ENCODE measurements at regions not wholly inside any gene's neighbourhood (a gene's known extent, or its start where the extent isn't known, plus 50 kb on each side); places are given as distances from the start of the nearest gene placed in this dataset.

GRCh38 chr21:22795091-22795490, 1796.9 kb downstream of the NCAM2 start:
- H3K4me3 ChIP-seq (ENCODE audit: low read depth, low read length), result no peak overlapping the region
- POLR2A ChIA-PET, result no interaction called here
- CTCF ChIA-PET, result no interaction called here
- H3K9me3 ChIP-seq (ENCODE audit: control insufficient read depth, insufficient read depth, low read length), result peaks cover 11% of the 10 kb centered on the region
- no peak for DNase-seq (ENCODE audit: low read depth, low spot score)
- no peaks in the 10 kb centered on the region for H3K27me3 ChIP-seq (ENCODE audit: control insufficient read depth, insufficient read depth, low read length)
- TF ChIP-seq, protein P1, sequence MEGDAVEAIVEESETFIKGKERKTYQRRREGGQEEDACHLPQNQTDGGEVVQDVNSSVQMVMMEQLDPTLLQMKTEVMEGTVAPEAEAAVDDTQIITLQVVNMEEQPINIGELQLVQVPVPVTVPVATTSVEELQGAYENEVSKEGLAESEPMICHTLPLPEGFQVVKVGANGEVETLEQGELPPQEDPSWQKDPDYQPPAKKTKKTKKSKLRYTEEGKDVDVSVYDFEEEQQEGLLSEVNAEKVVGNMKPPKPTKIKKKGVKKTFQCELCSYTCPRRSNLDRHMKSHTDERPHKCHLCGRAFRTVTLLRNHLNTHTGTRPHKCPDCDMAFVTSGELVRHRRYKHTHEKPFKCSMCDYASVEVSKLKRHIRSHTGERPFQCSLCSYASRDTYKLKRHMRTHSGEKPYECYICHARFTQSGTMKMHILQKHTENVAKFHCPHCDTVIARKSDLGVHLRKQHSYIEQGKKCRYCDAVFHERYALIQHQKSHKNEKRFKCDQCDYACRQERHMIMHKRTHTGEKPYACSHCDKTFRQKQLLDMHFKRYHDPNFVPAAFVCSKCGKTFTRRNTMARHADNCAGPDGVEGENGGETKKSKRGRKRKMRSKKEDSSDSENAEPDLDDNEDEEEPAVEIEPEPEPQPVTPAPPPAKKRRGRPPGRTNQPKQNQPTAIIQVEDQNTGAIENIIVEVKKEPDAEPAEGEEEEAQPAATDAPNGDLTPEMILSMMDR (IDR thresholded peaks at IDR 0.05; ENCODE audit: low read depth, low read length), result no peak
- no peak overlapping the region for H3K27ac ChIP-seq (ENCODE audit: low read depth, low read length)

GRCh38 chr21:22795644-22796043, 1797.4 kb downstream of the NCAM2 start:
- ChIA-PET CTCF (no interaction called here), POLR2A (no interaction called here)
- Histone ChIP-seq H3K4me3 (ENCODE audit: low read depth, low read length) (no peak overlapping the region), H3K9me3 (ENCODE audit: control insufficient read depth, insufficient read depth, low read length) (peaks cover 11% of the 10 kb centered on the region), H3K27me3 (ENCODE audit: control insufficient read depth, insufficient read depth, low read length) (no peaks in the 10 kb centered on the region), H3K27ac (ENCODE audit: low read depth, low read length) (no peak overlapping the region)
- TF ChIP-seq, protein P1 (IDR thresholded peaks at IDR 0.05; ENCODE audit: low read depth, low read length), result no peak
- DNase-seq (ENCODE audit: low read depth, low spot score), result no peak

- no peak for DNase-seq (ENCODE audit: low read depth, low spot score)
- TF ChIP-seq, protein P1 (IDR thresholded peaks at IDR 0.05; ENCODE audit: low read depth, low read length), result no peak
- Histone ChIP-seq H3K9me3 (ENCODE audit: control insufficient read depth, insufficient read depth, low read length) (peaks cover 11% of the 10 kb centered on the region), H3K27me3 (ENCODE audit: control insufficient read depth, insufficient read depth, low read length) (no peaks in the 10 kb centered on the region), H3K27ac (ENCODE audit: low read depth, low read length) (no peak overlapping the region), H3K4me3 (ENCODE audit: low read depth, low read length) (no peak overlapping the region)
- CTCF ChIA-PET, result no interaction called here
- POLR2A ChIA-PET, result no interaction called here
These were observed 1797.9 kb downstream of the NCAM2 start for GRCh38 chr21:22796147-22796546.

GRCh38 chr21:22804151-22804550, 1805.9 kb downstream of the NCAM2 start:
- no peak overlapping the region for H3K27ac ChIP-seq (ENCODE audit: low read depth, low read length)
- H3K9me3 ChIP-seq (ENCODE audit: control insufficient read depth, insufficient read depth, low read length), result peaks cover 4% of the 10 kb centered on the region
- H3K27me3 ChIP-seq (ENCODE audit: control insufficient read depth, insufficient read depth, low read length), result no peaks in the 10 kb centered on the region
- POLR2A ChIA-PET, result no interaction called here
- no peak for DNase-seq (ENCODE audit: low read depth, low spot score)
- TF ChIP-seq, protein P1 (IDR thresholded peaks at IDR 0.05; ENCODE audit: low read depth, low read length), result no peak
- CTCF ChIA-PET, result interaction anchor here (0.8 kb wide), 1 partner anchor 13 kb away, joined by 3 read pairs; no protein-coding TSS in a partner anchor
- no peak overlapping the region for H3K4me3 ChIP-seq (ENCODE audit: low read depth, low read length)

- H3K4me3 ChIP-seq (ENCODE audit: low read depth, low read length), result no peak overlapping the region
- CTCF ChIA-PET, result no interaction called here
- no peak for DNase-seq (ENCODE audit: low read depth, low spot score)
These were observed 1808.1 kb downstream of the NCAM2 start for GRCh38 chr21:22806278-22806677.

More at GRCh38 chr21:22806278-22806677, 1808.1 kb downstream of the NCAM2 start:
- POLR2A ChIA-PET, result no interaction called here
- H3K27me3 ChIP-seq (ENCODE audit: control insufficient read depth, insufficient read depth, low read length), result no peaks in the 10 kb centered on the region
- peaks cover 5% of the 10 kb centered on the region; the same call in 1 of the 2 replicates for H3K9me3 ChIP-seq (ENCODE audit: control insufficient read depth, insufficient read depth, low read length)
- H3K27ac ChIP-seq (ENCODE audit: low read depth, low read length), result no peak overlapping the region
- TF ChIP-seq, protein P1 (IDR thresholded peaks at IDR 0.05; ENCODE audit: low read depth, low read length), result no peak

Measured in AG04450 (cell line).